HUES6 (cell line): ENCODE measurements at regions not wholly inside any gene's neighbourhood (a gene's known extent, or its start where the extent isn't known, plus 50 kb on each side); places are given as distances from the start of the nearest gene placed in this dataset.
"Not testable (repeated sequence)": the region's sequence is repeated elsewhere in the genome, so short reads cannot be mapped to it uniquely, and the experiment has no call there.

Experiments
- H3K27ac ChIP-seq: 2 replicates; pipeline ENCODE4 v1.7.0; 2013; ENCODE audit warnings: low read depth, mild to moderate bottlenecking, low read length, inconsistent platforms
- H3K27me3 ChIP-seq: 2 replicates; pipeline ENCODE4 v1.6.1; 2013; ENCODE audit warnings: low read length; ENCODE audit not compliant: control insufficient read depth, insufficient read depth
- H3K36me3 ChIP-seq: 2 replicates; pipeline ENCODE4 v1.6.1; 2013; ENCODE audit warnings: low read length; ENCODE audit not compliant: control insufficient read depth, insufficient read depth
- H3K4me1 ChIP-seq: 2 replicates; pipeline ENCODE4 v1.6.1; 2013; ENCODE audit warnings: low read length; ENCODE audit not compliant: control insufficient read depth, insufficient read depth
- H3K4me3 ChIP-seq: 2 replicates; pipeline ENCODE4 v1.5.1; 2013; ENCODE audit warnings: low read depth, low read length
- H3K9ac ChIP-seq: one replicate; pipeline ENCODE4 v1.6.1; 2013; ENCODE audit warnings: mild to moderate bottlenecking, low read length
- H3K9me3 ChIP-seq: 2 replicates; pipeline ENCODE4 v1.6.1; 2013; ENCODE audit warnings: low read depth, low read length; ENCODE audit not compliant: control insufficient read depth, insufficient read depth

DNA sequence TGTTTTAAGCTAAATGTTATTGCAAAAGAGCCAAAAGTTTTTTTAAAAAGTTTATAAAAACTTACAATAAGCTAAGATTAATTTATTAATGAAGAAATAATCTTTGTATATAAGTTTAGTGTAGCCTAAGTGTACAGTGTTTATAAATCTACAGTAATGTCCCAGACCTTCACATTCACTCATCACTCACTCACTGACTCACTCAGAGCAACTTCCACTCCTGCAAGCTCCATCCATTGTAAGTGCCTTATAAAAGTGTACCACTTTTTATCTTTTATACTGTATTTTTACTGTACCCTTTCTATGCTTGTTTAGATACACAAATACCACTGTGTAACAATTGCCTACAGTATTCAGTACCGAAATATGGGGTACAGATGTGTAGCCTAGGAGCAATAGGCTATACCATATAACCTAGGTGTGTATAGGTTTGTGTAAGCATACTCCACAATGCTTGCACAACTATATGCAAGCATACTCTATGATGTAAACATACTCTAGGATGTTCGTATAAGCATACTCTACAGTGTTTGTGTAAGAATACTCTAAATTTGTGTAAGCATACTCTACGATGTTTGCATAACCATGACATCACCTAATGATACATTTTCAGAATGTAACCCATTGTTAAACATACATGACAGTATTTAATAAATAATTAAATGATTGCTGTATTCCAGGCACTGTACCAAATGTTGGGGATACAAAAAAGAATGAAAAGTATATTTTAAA, 953.0 kb downstream of the KCNA4 start:
- Histone ChIP-seq H3K27me3 (no peaks in the 10 kb centered on the region), H3K9ac (no peak overlapping the region), H3K4me1 (no peaks in the 10 kb centered on the region), H3K4me3 (no peak overlapping the region), H3K36me3 (no peaks in the 10 kb centered on the region), H3K27ac (no peak overlapping the region), H3K9me3 (no peaks in the 10 kb centered on the region)

DNA sequence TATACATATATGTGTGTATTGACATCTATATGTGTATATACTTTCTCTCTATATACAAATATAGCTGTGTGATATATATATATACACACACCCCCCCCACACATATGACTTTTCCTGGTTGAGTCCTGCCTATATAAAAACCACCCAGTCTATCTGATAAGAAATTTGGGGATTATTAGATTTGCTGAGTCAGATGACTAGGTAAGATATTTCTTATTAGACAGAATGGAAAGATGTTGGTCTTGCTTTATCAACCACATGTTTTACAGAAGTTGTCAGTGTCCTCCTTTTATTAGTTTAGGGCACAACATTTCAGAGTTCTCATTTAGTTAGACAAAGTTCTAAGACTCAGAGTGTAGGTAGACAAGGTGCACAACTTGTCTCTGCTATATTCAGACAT, 953.3 kb downstream of the METTL15 start:
- Histone ChIP-seq H3K9ac (no peak overlapping the region), H3K27ac (no peak overlapping the region), H3K4me3 (no peak overlapping the region), H3K9me3 (peaks cover 11% of the 10 kb centered on the region), H3K4me1 (no peaks in the 10 kb centered on the region), H3K27me3 (no peaks in the 10 kb centered on the region), H3K36me3 (no peaks in the 10 kb centered on the region)

DNA sequence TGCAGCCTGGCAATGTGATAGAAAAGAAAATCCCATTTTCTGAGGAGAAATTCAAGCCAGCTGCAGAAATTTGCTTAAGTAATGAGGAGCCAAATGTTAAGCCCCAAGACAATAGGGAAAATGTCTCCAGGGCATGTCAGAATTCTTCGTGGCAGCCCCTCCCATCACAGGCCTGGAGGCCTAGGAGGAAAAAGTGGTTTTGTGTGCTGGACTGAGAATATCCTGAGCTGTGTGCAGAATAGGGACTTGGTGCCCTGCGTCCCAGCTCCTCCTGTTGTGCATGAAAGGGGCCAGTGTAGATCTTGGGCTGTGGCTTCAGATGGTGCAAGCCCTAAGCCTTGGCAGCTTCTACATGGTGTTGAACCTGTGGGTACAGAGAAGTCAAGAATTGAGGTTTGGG, 948.3 kb downstream of the METTL15 start:
- not testable (repeated sequence) for H3K27ac ChIP-seq, H3K4me3 ChIP-seq, H3K9ac ChIP-seq, H3K36me3 ChIP-seq, H3K27me3 ChIP-seq, H3K4me1 ChIP-seq
- H3K9me3 ChIP-seq: peaks cover 14% of the 10 kb centered on the region

DNA sequence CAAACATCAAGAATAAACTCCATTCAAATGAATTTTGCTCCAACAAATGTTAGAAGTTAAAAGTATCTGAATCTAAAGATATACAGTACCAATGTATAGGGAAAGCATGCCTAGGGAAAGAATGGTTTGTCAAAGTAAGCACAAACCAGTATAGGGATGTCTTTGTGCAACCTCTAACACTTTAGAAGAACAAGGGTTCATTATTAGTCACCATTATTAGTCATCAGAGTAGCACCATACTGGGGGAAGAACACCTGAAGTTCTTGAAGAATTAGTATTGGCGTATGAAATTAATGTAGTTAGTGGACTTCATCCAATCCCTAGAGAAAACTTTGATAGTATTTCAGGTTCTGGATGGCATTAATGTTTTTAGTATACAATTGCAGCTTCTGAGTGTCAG, 943.7 kb downstream of the METTL15 start:
- Histone ChIP-seq H3K27me3 (no peaks in the 10 kb centered on the region), H3K4me3 (no peak overlapping the region), H3K27ac (no peak overlapping the region), H3K9ac (no peak overlapping the region), H3K36me3 (no peaks in the 10 kb centered on the region), H3K4me1 (no peaks in the 10 kb centered on the region), H3K9me3 (peaks cover 7% of the 10 kb centered on the region)

DNA sequence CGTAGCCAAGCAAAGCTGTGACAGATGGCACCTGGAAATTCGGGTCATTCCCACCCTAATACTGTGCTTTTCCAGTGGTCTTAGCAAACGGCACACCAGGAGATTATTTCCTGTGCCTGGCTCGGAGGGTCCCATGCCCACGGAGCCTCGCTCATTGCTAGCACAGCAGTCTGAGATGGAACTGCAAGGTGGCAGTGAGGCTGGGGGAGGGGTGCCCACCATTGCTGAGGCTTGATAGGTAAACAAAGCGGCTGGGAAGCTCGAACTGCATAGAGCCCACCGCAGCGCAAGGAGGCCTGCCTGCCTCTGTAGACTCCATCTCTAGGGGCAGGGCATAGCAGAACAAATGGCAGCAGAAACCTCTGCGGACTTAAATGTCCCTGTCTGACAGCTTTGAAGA, 942.8 kb downstream of the METTL15 start:
- not testable (repeated sequence) for H3K27me3 ChIP-seq, H3K9ac ChIP-seq

DNA sequence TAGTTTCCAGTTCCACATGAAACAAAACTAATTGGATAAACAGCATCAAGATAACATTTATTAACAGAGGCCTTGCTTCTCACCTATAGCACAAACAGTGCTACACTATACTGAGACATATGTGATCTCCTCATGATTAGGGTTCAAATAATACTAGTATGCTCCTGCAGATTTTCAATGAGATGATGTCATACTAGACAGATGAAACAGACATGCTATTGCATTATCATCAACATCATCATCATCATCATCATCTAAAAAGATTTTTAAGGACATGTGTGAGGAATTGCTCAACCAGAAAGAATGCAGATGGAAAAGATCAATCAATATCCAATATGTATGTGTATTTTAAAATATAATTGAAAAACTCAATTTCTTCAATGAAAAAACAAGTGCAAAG, 932.3 kb downstream of the METTL15 start:
- Histone ChIP-seq H3K9ac (no peak overlapping the region), H3K4me1 (no peaks in the 10 kb centered on the region), H3K27me3 (no peaks in the 10 kb centered on the region), H3K4me3 (no peak overlapping the region), H3K27ac (no peak overlapping the region), H3K36me3 (no peaks in the 10 kb centered on the region), H3K9me3 (no peaks in the 10 kb centered on the region)

More for the DNA sequence above, 942.8 kb downstream of the METTL15 start:
- H3K4me3 ChIP-seq, H3K27ac ChIP-seq, H3K36me3 ChIP-seq, H3K9me3 ChIP-seq, H3K4me1 ChIP-seq: not testable (repeated sequence)

DNA sequence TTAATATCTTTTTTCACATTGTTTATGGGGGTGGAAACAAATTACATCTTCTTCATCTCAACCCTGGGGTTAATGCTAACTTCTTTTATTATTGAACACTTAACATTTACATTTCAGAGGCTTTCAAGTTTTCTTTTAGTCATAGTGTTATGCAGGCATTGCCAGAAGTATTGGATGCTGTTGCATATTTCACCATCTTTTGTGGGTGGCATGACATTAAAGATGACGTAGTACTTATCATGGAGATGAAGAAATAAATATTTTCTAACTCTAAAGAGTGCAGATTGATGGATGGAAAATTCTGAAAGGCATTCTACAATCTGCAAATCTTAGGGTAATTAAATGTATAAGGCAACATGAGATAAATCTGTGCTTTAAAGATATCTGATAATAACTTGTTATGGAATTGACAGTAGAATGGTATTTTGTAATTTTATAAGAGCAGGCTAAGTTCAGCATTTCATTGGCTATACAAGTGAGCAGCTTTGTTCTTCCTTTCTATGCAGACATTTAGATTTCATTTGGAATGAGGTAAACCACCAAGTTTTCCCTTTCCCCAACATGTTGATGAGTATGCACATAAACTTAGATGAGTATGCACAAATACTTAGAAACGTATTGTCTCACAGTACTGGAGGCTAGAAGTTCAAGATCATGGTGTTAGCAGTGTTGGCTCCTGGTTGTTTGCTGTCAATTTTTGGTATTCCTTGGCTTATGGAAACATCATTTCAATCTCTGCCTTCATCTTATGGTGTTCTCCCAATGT, 924.4 kb downstream of the METTL15 start:
- Histone ChIP-seq H3K4me3 (no peak overlapping the region), H3K9me3 (peaks cover 18% of the 10 kb centered on the region), H3K27ac (no peak overlapping the region), H3K36me3 (no peaks in the 10 kb centered on the region), H3K4me1 (no peaks in the 10 kb centered on the region), H3K27me3 (no peaks in the 10 kb centered on the region), H3K9ac (no peak overlapping the region)

DNA sequence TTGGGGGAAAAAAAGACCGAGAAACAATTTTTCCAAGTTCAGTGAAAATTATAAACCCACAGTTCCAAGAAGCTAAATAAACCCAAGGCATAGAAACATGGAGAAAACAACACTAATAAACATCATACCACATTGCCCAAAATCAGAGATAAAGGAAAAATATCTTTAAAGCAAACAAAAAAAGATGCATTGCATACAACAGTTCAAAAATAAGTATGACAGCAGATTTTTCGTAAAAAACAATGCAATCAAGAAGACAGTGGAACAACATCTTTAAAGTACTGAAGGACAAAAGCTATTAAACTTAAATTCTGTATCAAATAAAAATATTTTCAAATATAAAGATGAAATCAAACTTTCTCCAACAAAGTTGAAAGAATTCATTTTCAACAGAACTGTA, 921.3 kb downstream of the METTL15 start:
- no peak overlapping the region for H3K9ac ChIP-seq
- H3K9me3 ChIP-seq: peaks cover 19% of the 10 kb centered on the region
- no peaks in the 10 kb centered on the region for H3K27me3 ChIP-seq
- H3K4me3 ChIP-seq: no peak overlapping the region
- H3K4me1 ChIP-seq: no peaks in the 10 kb centered on the region
- H3K27ac ChIP-seq: no peak overlapping the region
- no peaks in the 10 kb centered on the region for H3K36me3 ChIP-seq

DNA sequence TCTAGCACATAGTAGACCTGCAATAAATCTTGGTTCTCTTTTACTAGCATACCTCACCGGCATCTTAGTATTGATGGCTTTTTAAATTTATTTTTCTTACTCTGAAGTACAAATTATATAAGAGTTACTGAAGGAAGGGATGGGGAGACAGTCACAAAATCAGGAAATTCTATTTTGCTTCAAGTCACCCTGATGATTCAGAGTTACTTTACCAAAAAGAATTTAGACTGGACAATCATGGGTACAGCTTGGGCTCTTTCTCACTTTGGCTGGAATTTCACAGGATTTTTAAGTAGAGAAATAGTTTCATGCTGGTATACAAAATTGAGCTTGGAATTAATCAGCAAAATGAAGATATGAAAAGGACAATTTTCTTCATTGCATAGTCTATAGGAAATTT, 919.2 kb downstream of the METTL15 start:
- Histone ChIP-seq H3K4me3 (no peak overlapping the region), H3K9ac (no peak overlapping the region), H3K27me3 (no peaks in the 10 kb centered on the region)

DNA sequence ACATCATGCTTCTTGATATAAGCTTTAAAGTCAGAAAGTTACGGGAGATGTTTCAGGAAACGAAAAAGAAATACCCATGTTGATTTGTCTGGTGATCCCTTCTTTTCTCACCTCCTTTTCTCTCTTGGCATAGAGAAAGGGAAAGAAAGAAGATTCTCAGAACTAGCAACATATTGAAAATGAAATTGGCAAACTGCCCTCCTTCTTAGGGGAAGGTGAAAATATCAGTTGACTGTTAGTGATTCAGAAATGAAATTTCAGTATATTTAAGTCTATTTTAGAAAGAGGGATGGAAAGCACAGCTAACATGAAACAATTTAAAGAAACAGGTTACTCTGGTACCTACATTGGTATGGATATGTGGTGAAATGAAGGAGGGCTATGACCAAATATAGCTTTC, 918.1 kb downstream of the METTL15 start:
- peaks cover 19% of the 10 kb centered on the region for H3K9me3 ChIP-seq
- H3K27ac ChIP-seq: no peak overlapping the region
- no peak overlapping the region for H3K4me3 ChIP-seq

More for the DNA sequence above, 919.2 kb downstream of the METTL15 start:
- Histone ChIP-seq H3K9me3 (peaks cover 19% of the 10 kb centered on the region), H3K4me1 (no peaks in the 10 kb centered on the region), H3K27ac (no peak overlapping the region), H3K36me3 (no peaks in the 10 kb centered on the region)

DNA sequence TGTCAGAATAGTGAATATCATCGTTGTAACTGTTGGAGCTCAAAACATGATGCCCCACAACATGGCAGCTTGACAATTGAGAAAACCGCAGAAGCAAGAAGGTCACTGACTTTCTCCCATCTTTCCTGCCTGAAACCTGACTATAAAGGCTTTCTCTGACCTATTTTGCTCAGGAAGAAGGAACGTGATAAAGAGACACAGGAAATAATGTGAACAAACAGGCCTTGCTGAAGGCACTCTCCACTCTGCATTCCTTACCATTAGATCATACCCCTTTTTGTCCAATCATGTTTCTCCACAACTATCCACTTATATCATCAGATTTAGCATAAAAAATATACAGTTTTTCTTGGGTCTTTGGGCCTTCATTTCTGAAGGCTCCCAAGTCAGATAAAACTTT, 916.8 kb downstream of the METTL15 start:
- Histone ChIP-seq H3K4me3 (no peak overlapping the region), H3K9me3 (peaks cover 18% of the 10 kb centered on the region), H3K4me1 (no peaks in the 10 kb centered on the region), H3K36me3 (no peaks in the 10 kb centered on the region), H3K27ac (no peak overlapping the region), H3K27me3 (no peaks in the 10 kb centered on the region), H3K9ac (no peak overlapping the region)

More for the DNA sequence above, 918.1 kb downstream of the METTL15 start:
- Histone ChIP-seq H3K27me3 (no peaks in the 10 kb centered on the region), H3K36me3 (no peaks in the 10 kb centered on the region), H3K4me1 (no peaks in the 10 kb centered on the region), H3K9ac (no peak overlapping the region)
